ENCODE measurements at regions not wholly inside any gene's neighbourhood (a gene's known extent, or its start where the extent isn't known, plus 50 kb on each side); places are given as distances from the start of the nearest gene placed in this dataset.

DNA sequence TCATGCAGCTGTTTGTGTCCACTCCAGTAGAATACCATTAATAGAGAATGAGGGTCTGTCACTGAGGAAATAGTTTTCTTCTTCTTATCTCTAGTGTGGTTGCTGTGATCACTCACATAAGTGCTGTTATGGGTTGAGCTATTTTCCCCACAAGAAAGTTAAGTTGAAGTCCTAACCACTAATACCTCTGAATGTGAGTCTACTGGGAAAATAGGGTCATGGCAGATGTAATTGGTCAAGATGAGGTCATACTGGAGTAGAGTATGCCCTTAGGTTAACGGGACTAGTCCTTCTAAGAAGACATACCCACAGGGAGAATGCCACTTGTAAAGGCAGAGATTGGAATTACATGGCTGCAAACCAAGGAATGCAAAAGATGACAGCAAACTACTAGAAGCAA is 70.5 kb upstream of the COL24A1 start:
- Histone ChIP-seq H3K9me2 (replicated peaks; ENCODE audit: low read length) (no peaks in the 10 kb centered on the region), H3K36me3 (ENCODE audit: low read depth, low read length) (no peaks in the 10 kb centered on the region), H2AFZ (ENCODE audit: low read length) (no peak overlapping the region), H4K20me1 (ENCODE audit: low read length) (no peaks in the 10 kb centered on the region), H3K4me1 (ENCODE audit: insufficient read depth, low read length) (no peaks in the 10 kb centered on the region), H3K9ac (ENCODE audit: low read length) (no peak overlapping the region), H3K4me3 (ENCODE audit: low read length) (no peak overlapping the region), H3K79me2 (ENCODE audit: low read length) (no peaks in the 10 kb centered on the region), H3K9me3 (ENCODE audit: low read length) (no peaks in the 10 kb centered on the region), H3K27me3 (ENCODE audit: low read length) (peaks cover 48% of the 10 kb centered on the region), H3K27ac (ENCODE audit: low read length) (no peak overlapping the region), H3F3A (ENCODE audit: low read length, unreplicated experiment) (no peaks in the 10 kb centered on the region), H3K4me2 (ENCODE audit: low read length) (no peak overlapping the region)
- intact Hi-C loops (cut with micrococcal nuclease), result no loop called here
- ATAC-seq (no peak), DNase-seq (no peak)
- no peak for TF ChIP-seq EZH2 (IDR thresholded peaks at IDR 0.05; ENCODE audit: low read length, unreplicated experiment)
- no peak for TF ChIP-seq CTCF (conservative IDR thresholded peaks at IDR 0.05; ENCODE audit: low read depth, low read length)
- no peak for TF ChIP-seq EZH2phosphoT487 (IDR thresholded peaks at IDR 0.05; ENCODE audit: borderline replicate concordance, low read length)
- no TSS peak for BruUV-seq (replicated peaks)
- ChIA-PET CTCF (no interaction called here), POLR2A (ENCODE audit: unreplicated experiment) (no interaction called here)

DNA sequence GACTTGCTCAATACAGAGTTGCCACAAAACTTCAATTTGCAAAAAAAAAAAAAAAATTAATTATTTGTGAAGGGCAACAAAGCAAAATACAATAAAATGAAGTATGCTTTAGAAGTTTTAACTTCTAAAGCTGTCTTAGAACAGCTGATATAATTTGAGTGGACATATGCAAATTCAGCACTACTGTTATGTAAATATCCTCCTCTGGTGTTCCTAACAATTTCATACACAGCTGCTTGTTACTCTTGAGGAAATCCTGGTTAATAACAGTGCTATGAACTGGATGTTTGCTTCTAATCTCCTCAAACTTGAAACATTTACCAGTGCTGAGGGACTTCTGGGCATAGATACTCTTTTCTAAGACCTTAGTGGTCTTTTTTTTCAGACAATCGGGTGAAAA is 69.6 kb upstream of the COL24A1 start:
- CTCF ChIA-PET, result no interaction called here
- TF ChIP-seq CTCF (conservative IDR thresholded peaks at IDR 0.05; ENCODE audit: low read depth, low read length) (no peak), EZH2phosphoT487 (IDR thresholded peaks at IDR 0.05; ENCODE audit: borderline replicate concordance, low read length) (no peak), EZH2 (IDR thresholded peaks at IDR 0.05; ENCODE audit: low read length, unreplicated experiment) (no peak)
- H3K79me2 ChIP-seq (ENCODE audit: low read length), result no peaks in the 10 kb centered on the region
- no peak overlapping the region for H3K4me2 ChIP-seq (ENCODE audit: low read length)
- H2AFZ ChIP-seq (ENCODE audit: low read length), result no peak overlapping the region
- H3K4me3 ChIP-seq (ENCODE audit: low read length), result no peak overlapping the region
- H4K20me1 ChIP-seq (ENCODE audit: low read length), result no peaks in the 10 kb centered on the region
- no peaks in the 10 kb centered on the region for H3K36me3 ChIP-seq (ENCODE audit: low read depth, low read length)
- intact Hi-C loops (cut with micrococcal nuclease), result no loop called here
- H3K9ac ChIP-seq (ENCODE audit: low read length), result no peak overlapping the region
- H3K9me3 ChIP-seq (ENCODE audit: low read length), result no peaks in the 10 kb centered on the region
- no peaks in the 10 kb centered on the region for H3F3A ChIP-seq (ENCODE audit: low read length, unreplicated experiment)
- BruUV-seq (replicated peaks), result no TSS peak
- ATAC-seq, result no peak
- no peak overlapping the region for H3K27ac ChIP-seq (ENCODE audit: low read length)
- POLR2A ChIA-PET (ENCODE audit: unreplicated experiment), result no interaction called here
- H3K27me3 ChIP-seq (ENCODE audit: low read length), result peaks cover 46% of the 10 kb centered on the region
- DNase-seq, result no peak
- H3K9me2 ChIP-seq (replicated peaks; ENCODE audit: low read length), result no peaks in the 10 kb centered on the region
- H3K4me1 ChIP-seq (ENCODE audit: insufficient read depth, low read length), result no peaks in the 10 kb centered on the region

DNA sequence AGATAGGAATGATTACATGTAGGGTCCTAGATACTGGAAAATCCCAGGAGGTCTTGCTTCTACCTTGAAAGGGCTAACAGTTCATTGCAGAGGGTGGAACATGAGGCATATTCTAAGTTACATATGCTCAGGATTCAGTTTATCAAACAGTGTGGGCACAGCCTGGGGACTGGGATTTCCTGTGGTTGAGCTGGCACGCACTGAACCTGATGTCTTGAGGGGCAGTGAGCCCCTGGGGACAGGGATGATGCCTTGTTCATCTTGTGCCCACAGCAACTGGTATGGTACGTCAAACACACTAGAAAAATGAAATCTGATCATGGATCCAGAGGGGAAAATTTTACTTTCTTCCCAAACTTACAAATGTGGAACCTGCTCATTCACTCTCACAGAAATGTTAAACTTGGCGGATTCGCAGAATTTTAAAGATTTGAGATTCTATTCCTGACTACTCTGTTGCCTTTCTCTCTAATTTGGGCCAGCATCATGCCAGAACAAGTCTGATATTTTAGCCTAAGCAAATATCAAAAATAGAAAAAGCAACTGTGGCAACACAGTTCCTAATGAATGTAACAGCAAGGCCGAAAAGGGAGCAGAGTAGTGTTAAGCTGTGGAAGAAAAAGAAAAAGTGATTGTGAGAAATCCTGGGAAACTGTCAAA is 68.2 kb upstream of the COL24A1 start:
- no peak overlapping the region for H3K4me2 ChIP-seq (ENCODE audit: low read length)
- no peak overlapping the region for H3K9ac ChIP-seq (ENCODE audit: low read length)
- no peak overlapping the region for H3K4me3 ChIP-seq (ENCODE audit: low read length)
- H2AFZ ChIP-seq (ENCODE audit: low read length), result no peak overlapping the region
- H3K27me3 ChIP-seq (ENCODE audit: low read length), result peaks cover 46% of the 10 kb centered on the region
- no peaks in the 10 kb centered on the region for H3F3A ChIP-seq (ENCODE audit: low read length, unreplicated experiment)
- intact Hi-C loops (cut with micrococcal nuclease), result no loop called here
- no peak overlapping the region for H3K27ac ChIP-seq (ENCODE audit: low read length)
- no peaks in the 10 kb centered on the region for H3K79me2 ChIP-seq (ENCODE audit: low read length)
- CTCF ChIA-PET, result no interaction called here
- POLR2A ChIA-PET (ENCODE audit: unreplicated experiment), result no interaction called here
- ATAC-seq (no peak), DNase-seq (no peak)
- no peaks in the 10 kb centered on the region for H3K36me3 ChIP-seq (ENCODE audit: low read depth, low read length)
- H3K9me3 ChIP-seq (ENCODE audit: low read length), result no peaks in the 10 kb centered on the region
- H3K4me1 ChIP-seq (ENCODE audit: insufficient read depth, low read length), result no peaks in the 10 kb centered on the region
- no TSS peak for BruUV-seq (replicated peaks)
- TF ChIP-seq EZH2 (IDR thresholded peaks at IDR 0.05; ENCODE audit: low read length, unreplicated experiment) (no peak), CTCF (conservative IDR thresholded peaks at IDR 0.05; ENCODE audit: low read depth, low read length) (no peak), EZH2phosphoT487 (IDR thresholded peaks at IDR 0.05; ENCODE audit: borderline replicate concordance, low read length) (no peak)
- no peaks in the 10 kb centered on the region for H4K20me1 ChIP-seq (ENCODE audit: low read length)
- no peaks in the 10 kb centered on the region for H3K9me2 ChIP-seq (replicated peaks; ENCODE audit: low read length)
